Activated naive CD8-positive, alpha-beta T cell treated with anti-CD3 and anti-CD28 coated beads for 36 hours (primary cell): ENCODE measurements at regions not wholly inside any gene's neighbourhood (a gene's known extent, or its start where the extent isn't known, plus 50 kb on each side); places are given as distances from the start of the nearest gene placed in this dataset.

Source experiments
- DNase-seq: peaks from one replicate; pipeline ENCODE4 v3.0.0; 2021
- H3K27ac Mint-ChIP-seq: one replicate; pipeline ENCODE4 v1.8.0; 2022; ENCODE audit warnings: mild to moderate bottlenecking, moderate library complexity, mixed read lengths
- H3K27me3 Mint-ChIP-seq: one replicate; pipeline ENCODE4 v1.8.0; 2022; ENCODE audit warnings: mild to moderate bottlenecking, mixed read lengths
- H3K36me3 Mint-ChIP-seq: one replicate; pipeline ENCODE4 v1.8.0; 2021; ENCODE audit warnings: mild to moderate bottlenecking, mixed read lengths
- H3K4me1 Mint-ChIP-seq: one replicate; pipeline ENCODE4 v1.8.0; 2021; ENCODE audit warnings: mixed read lengths
- H3K4me3 Mint-ChIP-seq: one replicate; pipeline ENCODE4 v1.8.0; 2022; ENCODE audit warnings: mild to moderate bottlenecking, moderate library complexity, mixed read lengths
- H3K9me3 Mint-ChIP-seq: one replicate; pipeline ENCODE4 v1.8.0; 2022; ENCODE audit warnings: mixed read lengths

DNA sequence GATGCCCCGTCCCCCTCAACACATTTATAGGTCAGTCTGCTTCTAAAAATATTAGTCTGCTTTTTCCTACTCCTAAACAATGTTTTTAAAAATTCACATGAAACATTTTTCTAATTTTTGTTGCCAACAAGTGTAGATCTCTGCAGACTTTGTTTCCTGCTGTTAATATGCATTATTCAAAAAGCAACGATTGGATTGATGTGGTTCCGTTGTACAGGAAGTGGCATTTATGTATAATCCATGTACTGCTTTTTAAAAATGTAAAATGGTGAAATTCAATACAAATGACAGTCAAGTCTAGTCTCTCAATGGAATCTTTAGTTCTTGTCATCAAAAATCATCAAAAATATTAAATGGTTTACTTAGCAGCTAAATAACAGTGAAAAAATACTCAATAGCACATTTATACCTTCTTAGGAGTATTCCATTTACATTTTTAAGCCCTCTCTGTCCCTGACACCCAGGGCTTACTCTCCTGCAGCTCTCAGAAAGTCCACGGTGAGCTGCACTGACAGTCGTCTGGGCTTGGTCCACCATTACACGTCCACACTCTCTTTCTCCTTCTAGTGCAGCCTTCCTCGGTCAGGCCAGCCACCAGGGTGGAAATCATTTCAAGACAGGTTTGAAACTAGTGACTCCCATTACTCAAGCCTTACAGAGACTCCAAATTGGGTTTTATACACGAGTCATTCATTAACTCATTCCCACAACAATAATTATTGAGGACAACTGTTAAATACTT lies 211.5 kb downstream of the TMEM200A start:
- DNase-seq = no peak
- Mint-ChIP-seq H3K27ac (peak overlapping the region; percentile 60), H3K36me3 (peaks cover 4% of the 10 kb centered on the region), H3K27me3 (no peaks in the 10 kb centered on the region), H3K4me3 (no peak overlapping the region), H3K9me3 (peaks cover 2% of the 10 kb centered on the region), H3K4me1 (peaks cover 33% of the 10 kb centered on the region)

GRCh38 chr6:130578713-130579112 lies 212.9 kb downstream of the TMEM200A start:
- Mint-ChIP-seq H3K27me3 (no peaks in the 10 kb centered on the region), H3K4me3 (no peak overlapping the region), H3K27ac (no peak overlapping the region), H3K36me3 (peaks cover 4% of the 10 kb centered on the region), H3K4me1 (peaks cover 33% of the 10 kb centered on the region), H3K9me3 (peaks cover 2% of the 10 kb centered on the region)
- no peak for DNase-seq

GRCh38 chr6:130583268-130583667 lies 217.5 kb downstream of the TMEM200A start:
- no peak for DNase-seq
- no peaks in the 10 kb centered on the region for H3K36me3 Mint-ChIP-seq
- H3K4me1 Mint-ChIP-seq = peaks cover 10% of the 10 kb centered on the region
- H3K27me3 Mint-ChIP-seq = no peaks in the 10 kb centered on the region
- H3K9me3 Mint-ChIP-seq = no peaks in the 10 kb centered on the region
- H3K4me3 Mint-ChIP-seq = no peak overlapping the region
- H3K27ac Mint-ChIP-seq = no peak overlapping the region

DNA sequence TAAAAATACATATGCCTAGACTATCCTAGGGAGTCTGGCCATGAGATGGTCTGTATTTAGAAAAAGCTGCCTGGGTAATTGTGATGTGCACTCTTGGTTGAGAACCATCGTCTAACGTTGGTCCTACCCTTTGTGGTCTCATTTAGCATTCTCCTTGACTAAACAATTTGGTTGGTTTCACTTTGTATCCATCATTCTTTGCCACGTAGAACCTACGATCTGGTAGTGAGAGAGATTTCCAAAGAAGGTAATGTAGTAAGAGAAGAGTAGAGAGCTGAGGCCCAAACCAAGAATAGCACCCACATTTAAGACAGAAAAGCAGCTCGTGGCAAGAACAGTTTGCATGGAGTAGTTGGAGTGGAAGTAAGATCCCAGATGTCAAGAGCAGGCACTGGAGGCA lies 219.8 kb downstream of the TMEM200A start:
- H3K27ac Mint-ChIP-seq = no peak overlapping the region
- no peaks in the 10 kb centered on the region for H3K9me3 Mint-ChIP-seq
- H3K4me3 Mint-ChIP-seq = no peak overlapping the region

DNA sequence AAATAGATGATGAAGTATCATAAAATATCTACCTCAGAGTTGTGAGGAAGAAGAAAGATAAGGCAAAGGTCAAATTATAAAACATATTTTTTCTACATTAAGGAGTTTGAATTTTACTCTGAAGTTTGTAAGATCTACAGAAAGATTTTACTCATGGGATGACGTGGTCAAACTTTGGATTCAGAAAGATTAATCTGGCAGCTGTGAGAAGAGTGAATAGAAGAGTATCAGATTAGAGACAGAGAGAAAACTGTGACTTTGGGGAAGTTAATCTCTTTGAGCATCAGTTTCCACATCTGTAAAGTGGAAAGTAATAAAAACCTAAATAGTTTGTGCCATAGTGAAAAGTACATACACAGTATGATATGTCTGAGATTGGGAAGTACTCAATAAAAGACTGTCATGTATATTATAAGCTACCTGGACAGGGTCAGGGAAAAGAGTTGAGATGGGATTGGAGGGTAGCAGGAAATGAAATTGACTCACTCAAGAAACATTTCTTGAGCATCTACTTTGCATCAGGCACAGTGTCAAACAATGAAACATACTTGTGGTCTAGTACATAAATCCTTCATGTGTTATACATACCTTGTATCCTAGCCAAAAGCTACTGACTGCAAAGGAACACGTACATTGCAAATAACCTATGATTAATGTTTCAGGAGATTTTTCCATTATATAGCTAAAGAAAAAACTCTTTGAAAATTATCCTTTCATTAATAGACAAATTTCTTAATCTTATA lies 222.1 kb downstream of the TMEM200A start:
- no peak overlapping the region for H3K27ac Mint-ChIP-seq
- DNase-seq = no peak
- H3K4me3 Mint-ChIP-seq = no peak overlapping the region
- H3K27me3 Mint-ChIP-seq = no peaks in the 10 kb centered on the region
- H3K9me3 Mint-ChIP-seq = peaks cover 11% of the 10 kb centered on the region
- peaks cover 8% of the 10 kb centered on the region for H3K4me1 Mint-ChIP-seq
- H3K36me3 Mint-ChIP-seq = no peaks in the 10 kb centered on the region

More for the DNA sequence above, 219.8 kb downstream of the TMEM200A start:
- no peak for DNase-seq
- no peaks in the 10 kb centered on the region for H3K27me3 Mint-ChIP-seq
- peaks cover 8% of the 10 kb centered on the region for H3K4me1 Mint-ChIP-seq
- no peaks in the 10 kb centered on the region for H3K36me3 Mint-ChIP-seq

- Mint-ChIP-seq H3K27ac (no peak overlapping the region), H3K4me1 (no peaks in the 10 kb centered on the region), H3K9me3 (peaks cover 11% of the 10 kb centered on the region), H3K4me3 (no peak overlapping the region), H3K36me3 (no peaks in the 10 kb centered on the region), H3K27me3 (no peaks in the 10 kb centered on the region)
- DNase-seq = no peak
Measured at GRCh38 chr6:130593200-130593599, 227.4 kb downstream of the TMEM200A start.

- no peaks in the 10 kb centered on the region for H3K36me3 Mint-ChIP-seq
- H3K27me3 Mint-ChIP-seq = no peaks in the 10 kb centered on the region
- no peak overlapping the region for H3K4me3 Mint-ChIP-seq
- no peak for DNase-seq
- no peak overlapping the region for H3K27ac Mint-ChIP-seq
- H3K4me1 Mint-ChIP-seq = peaks cover 4% of the 10 kb centered on the region
- H3K9me3 Mint-ChIP-seq = peaks cover 11% of the 10 kb centered on the region
Measured at GRCh38 chr6:130593948-130594347, 228.1 kb downstream of the TMEM200A start.

- Mint-ChIP-seq H3K27ac (no peak overlapping the region), H3K9me3 (peaks cover 1% of the 10 kb centered on the region), H3K27me3 (no peaks in the 10 kb centered on the region), H3K4me1 (peaks cover 14% of the 10 kb centered on the region), H3K4me3 (no peak overlapping the region), H3K36me3 (peaks cover 2% of the 10 kb centered on the region)
- no peak for DNase-seq
Measured at GRCh38 chr6:130598021-130598989, 228.9 kb upstream of the SMLR1 start.

DNA sequence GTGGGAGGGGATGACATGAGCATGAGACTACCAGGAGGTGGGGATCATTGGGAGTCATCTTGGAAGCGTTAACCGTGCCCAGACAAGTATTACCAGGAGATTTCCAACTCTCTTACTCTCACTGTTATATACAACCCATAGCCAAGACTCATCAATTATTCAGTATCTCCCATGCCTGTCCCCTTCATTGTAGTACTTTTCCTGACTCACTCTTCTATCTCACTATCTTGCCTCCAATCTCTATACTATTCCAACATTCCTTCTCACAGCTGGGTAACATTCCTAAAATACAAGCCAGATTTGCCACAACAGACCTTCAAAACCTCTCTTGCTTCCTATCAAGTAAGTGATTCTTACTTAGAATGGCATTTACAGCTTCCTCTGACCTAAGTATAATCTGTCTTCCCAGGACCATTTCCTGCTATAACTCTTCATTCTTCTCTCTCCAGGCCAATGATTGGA lies 226.3 kb upstream of the SMLR1 start:
- H3K4me1 Mint-ChIP-seq = peaks cover 14% of the 10 kb centered on the region

GRCh38 chr6:130602151-130602770 lies 224.9 kb upstream of the SMLR1 start:
- Mint-ChIP-seq H3K4me1 (peaks cover 14% of the 10 kb centered on the region), H3K36me3 (peaks cover 2% of the 10 kb centered on the region), H3K27ac (no peak overlapping the region), H3K9me3 (peaks cover 1% of the 10 kb centered on the region), H3K27me3 (no peaks in the 10 kb centered on the region), H3K4me3 (no peak overlapping the region)
- DNase-seq = no peak

More for the DNA sequence above, 226.3 kb upstream of the SMLR1 start:
- H3K4me3 Mint-ChIP-seq = no peak overlapping the region
- H3K27ac Mint-ChIP-seq = no peak overlapping the region
- no peaks in the 10 kb centered on the region for H3K27me3 Mint-ChIP-seq
- DNase-seq = no peak
- H3K9me3 Mint-ChIP-seq = peaks cover 1% of the 10 kb centered on the region
- peaks cover 2% of the 10 kb centered on the region for H3K36me3 Mint-ChIP-seq

DNA sequence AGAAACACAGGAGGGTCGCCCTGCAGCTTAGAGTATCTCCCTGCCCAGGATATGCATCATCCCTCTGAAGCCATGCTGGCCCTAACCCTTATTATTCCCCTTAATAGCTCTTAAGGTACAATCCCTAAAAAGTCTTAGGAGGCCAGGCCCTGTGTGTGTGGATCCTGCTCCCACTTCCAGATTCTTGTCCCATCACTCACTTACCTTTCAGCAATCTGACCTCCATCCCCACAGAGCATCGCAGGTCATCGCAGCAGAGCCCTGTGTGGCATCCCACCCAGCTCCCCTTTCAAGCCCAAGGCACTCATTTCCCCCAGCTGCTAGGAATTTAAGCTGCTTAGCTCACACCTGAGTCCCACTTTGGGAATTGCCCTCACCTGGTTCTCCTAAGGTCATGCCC lies 223.8 kb upstream of the SMLR1 start:
- Mint-ChIP-seq H3K36me3 (peaks cover 2% of the 10 kb centered on the region), H3K9me3 (peaks cover 1% of the 10 kb centered on the region), H3K27me3 (no peaks in the 10 kb centered on the region), H3K4me3 (no peak overlapping the region), H3K27ac (no peak overlapping the region), H3K4me1 (peaks cover 12% of the 10 kb centered on the region)
- DNase-seq = no peak

DNA sequence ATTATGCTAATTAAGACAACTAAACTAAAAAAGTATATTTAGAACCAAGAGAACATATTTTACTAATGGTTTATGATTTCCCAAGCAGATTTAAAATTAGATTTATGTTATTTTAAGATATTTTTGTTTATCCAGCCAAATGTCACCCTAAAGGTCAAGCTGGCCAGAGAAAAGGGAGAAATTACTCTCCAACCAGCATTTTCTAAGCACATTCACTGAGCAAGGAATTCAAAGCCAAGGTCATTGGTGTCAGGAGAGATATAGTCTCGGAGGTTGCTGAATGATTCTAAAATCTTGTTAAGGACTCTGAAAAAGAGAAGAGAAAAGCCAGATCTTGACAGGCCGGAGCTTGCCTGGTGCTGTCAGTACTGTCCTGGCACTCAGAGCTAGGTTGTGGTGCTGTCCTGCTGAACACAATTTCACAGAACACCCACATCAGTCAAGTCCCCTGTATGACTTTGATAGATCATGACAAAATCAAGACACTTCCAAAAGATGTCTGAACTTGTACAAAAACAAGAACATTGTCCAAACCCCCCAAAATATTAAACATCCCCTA lies 222.3 kb upstream of the SMLR1 start:
- no peak overlapping the region for H3K27ac Mint-ChIP-seq
- H3K4me1 Mint-ChIP-seq = peaks cover 10% of the 10 kb centered on the region
- peaks cover 2% of the 10 kb centered on the region for H3K36me3 Mint-ChIP-seq
- no peaks in the 10 kb centered on the region for H3K27me3 Mint-ChIP-seq
- DNase-seq = no peak
- peaks cover 1% of the 10 kb centered on the region for H3K9me3 Mint-ChIP-seq
- H3K4me3 Mint-ChIP-seq = no peak overlapping the region

GRCh38 chr6:130610303-130610702 lies 216.9 kb upstream of the SMLR1 start:
- no peak for DNase-seq
- Mint-ChIP-seq H3K9me3 (no peaks in the 10 kb centered on the region), H3K4me1 (peaks cover 3% of the 10 kb centered on the region), H3K27ac (no peak overlapping the region), H3K27me3 (no peaks in the 10 kb centered on the region), H3K36me3 (no peaks in the 10 kb centered on the region), H3K4me3 (no peak overlapping the region)

DNA sequence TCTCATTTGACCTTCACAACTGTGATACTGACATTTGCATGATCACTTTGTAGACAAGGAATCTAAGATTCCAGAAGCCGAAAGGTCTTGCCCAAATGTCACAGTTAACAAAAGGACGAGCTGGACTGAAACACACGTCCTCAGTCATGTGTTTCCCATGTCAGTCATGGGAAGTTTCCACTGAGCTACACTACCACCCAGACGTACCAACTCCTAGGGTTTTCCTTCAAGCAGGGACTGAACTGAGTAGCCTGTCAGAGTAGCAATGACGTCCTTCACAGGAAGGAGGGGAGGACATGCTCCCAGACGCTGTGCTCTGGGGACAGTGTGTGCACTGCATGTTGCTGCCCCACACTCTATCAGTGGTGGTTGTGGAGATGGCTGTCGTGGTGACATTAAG lies 215.8 kb upstream of the SMLR1 start:
- peaks cover 3% of the 10 kb centered on the region for H3K4me1 Mint-ChIP-seq
- H3K27ac Mint-ChIP-seq = no peak overlapping the region
- no peaks in the 10 kb centered on the region for H3K36me3 Mint-ChIP-seq
- no peak for DNase-seq
- H3K9me3 Mint-ChIP-seq = no peaks in the 10 kb centered on the region
- H3K4me3 Mint-ChIP-seq = no peak overlapping the region
- no peaks in the 10 kb centered on the region for H3K27me3 Mint-ChIP-seq
